ENCODE measurements at regions not wholly inside any gene's neighbourhood (a gene's known extent, or its start where the extent isn't known, plus 50 kb on each side); places are given as distances from the start of the nearest gene placed in this dataset.

- TF ChIP-seq ZBTB7A (IDR thresholded peaks at IDR 0.05; ENCODE audit: low read depth) (no peak), EGR1 (IDR thresholded peaks at IDR 0.05) (no peak), USF1 (IDR thresholded peaks at IDR 0.05) (no peak), REST (IDR thresholded peaks at IDR 0.05; ENCODE audit: low read depth) (no peak), RAD21 (IDR thresholded peaks at IDR 0.05; ENCODE audit: low read depth) (no peak), NFIC (IDR thresholded peaks at IDR 0.05) (no peak), FOXM1 (IDR thresholded peaks at IDR 0.05; ENCODE audit: borderline replicate concordance, low read depth) (no peak), YY1 (IDR thresholded peaks at IDR 0.05; ENCODE audit: low read depth) (no peak), EP300 (IDR thresholded peaks at IDR 0.05; ENCODE audit: borderline replicate concordance) (no peak), TCF12 (IDR thresholded peaks at IDR 0.05; ENCODE audit: low read depth) (no peak), CEBPB (IDR thresholded peaks at IDR 0.05) (no peak), TAF1 (IDR thresholded peaks at IDR 0.05; ENCODE audit: low read depth) (no peak), MAX (IDR thresholded peaks at IDR 0.05) (no peak), CREB1 (IDR thresholded peaks at IDR 0.05; ENCODE audit: low read depth) (no peak), TEAD4 (IDR thresholded peaks at IDR 0.05) (no peak)
Observed at GRCh38 chr4:134548052-134548628, 346.6 kb upstream of the PABPC4L start.

- no peak for TF ChIP-seq MAX (IDR thresholded peaks at IDR 0.05)
- no peak for TF ChIP-seq TEAD4 (IDR thresholded peaks at IDR 0.05)
- TF ChIP-seq NFIC (IDR thresholded peaks at IDR 0.05) = no peak
- TF ChIP-seq RAD21 (IDR thresholded peaks at IDR 0.05; ENCODE audit: low read depth) = no peak
- no peak for TF ChIP-seq ZBTB7A (IDR thresholded peaks at IDR 0.05; ENCODE audit: low read depth)
- no peak for TF ChIP-seq FOXM1 (IDR thresholded peaks at IDR 0.05; ENCODE audit: borderline replicate concordance, low read depth)
- no peak for TF ChIP-seq EGR1 (IDR thresholded peaks at IDR 0.05)
- TF ChIP-seq REST (IDR thresholded peaks at IDR 0.05; ENCODE audit: low read depth) = no peak
- no peak for TF ChIP-seq CREB1 (IDR thresholded peaks at IDR 0.05; ENCODE audit: low read depth)
- no peak for TF ChIP-seq CEBPB (IDR thresholded peaks at IDR 0.05)
- no peak for TF ChIP-seq TCF12 (IDR thresholded peaks at IDR 0.05; ENCODE audit: low read depth)
- no peak for TF ChIP-seq TAF1 (IDR thresholded peaks at IDR 0.05; ENCODE audit: low read depth)
- TF ChIP-seq USF1 (IDR thresholded peaks at IDR 0.05) = no peak
- TF ChIP-seq EP300 (IDR thresholded peaks at IDR 0.05; ENCODE audit: borderline replicate concordance) = no peak
- TF ChIP-seq YY1 (IDR thresholded peaks at IDR 0.05; ENCODE audit: low read depth) = no peak
Observed at GRCh38 chr4:134546279-134546678, 344.7 kb upstream of the PABPC4L start.

GRCh38 chr4:134544303-134544770 lies 342.7 kb upstream of the PABPC4L start:
- TF ChIP-seq MAX (IDR thresholded peaks at IDR 0.05) (no peak), ZBTB7A (IDR thresholded peaks at IDR 0.05; ENCODE audit: low read depth) (no peak), EP300 (IDR thresholded peaks at IDR 0.05; ENCODE audit: borderline replicate concordance) (peak; percentile 86), USF1 (IDR thresholded peaks at IDR 0.05) (no peak), EGR1 (IDR thresholded peaks at IDR 0.05) (no peak), RAD21 (IDR thresholded peaks at IDR 0.05; ENCODE audit: low read depth) (peak; percentile 26; the same call in 1 of the 2 replicates), NFIC (IDR thresholded peaks at IDR 0.05) (peak; percentile 93), TCF12 (IDR thresholded peaks at IDR 0.05; ENCODE audit: low read depth) (peak; percentile 87), CREB1 (IDR thresholded peaks at IDR 0.05; ENCODE audit: low read depth) (no peak), REST (IDR thresholded peaks at IDR 0.05; ENCODE audit: low read depth) (no peak), YY1 (IDR thresholded peaks at IDR 0.05; ENCODE audit: low read depth) (0 out of 2 replicates have a peak, but pooled peaks have one; percentile 45), TEAD4 (IDR thresholded peaks at IDR 0.05) (peak; percentile 68), CEBPB (IDR thresholded peaks at IDR 0.05) (peak; percentile 19; the same call in 1 of the 2 replicates), FOXM1 (IDR thresholded peaks at IDR 0.05; ENCODE audit: borderline replicate concordance, low read depth) (peak; percentile 72; the same call in 1 of the 2 replicates), TAF1 (IDR thresholded peaks at IDR 0.05; ENCODE audit: low read depth) (no peak)
